OCI-LY1 (cell line): ENCODE measurements at regions not wholly inside any gene's neighbourhood (a gene's known extent, or its start where the extent isn't known, plus 50 kb on each side); places are given as distances from the start of the nearest gene placed in this dataset.
"Not testable (repeated sequence)": the region's sequence is repeated elsewhere in the genome, so short reads cannot be mapped to it uniquely, and the experiment has no call there.

Experiments
- CTCF ChIP-seq: fragments of 200-600 bp; sonication (generic), shearing (Covaris generic); IDR thresholded peaks from 2 replicates; pipeline ENCODE4 v1.5.1; 2017; ENCODE audit warnings: mild to moderate bottlenecking, antibody characterized with exemption, low read length, moderate library complexity, mixed read lengths
- EZH2 ChIP-seq: fragments of 200-600 bp; sonication (generic), shearing (Covaris generic); IDR thresholded peaks from 2 replicates; pipeline ENCODE4 v1.8.0; 2017; ENCODE audit warnings: borderline replicate concordance, mixed run types, mild to moderate bottlenecking, antibody characterized with exemption, low read length, moderate library complexity, mixed read lengths

GRCh38 chr4:190118519-190118918 is 54.2 kb downstream of the DBET start:
- TF ChIP-seq CTCF, EZH2: not testable (repeated sequence)
